GM12891 (cell line): ENCODE measurements at regions not wholly inside any gene's neighbourhood (a gene's known extent, or its start where the extent isn't known, plus 50 kb on each side); places are given as distances from the start of the nearest gene placed in this dataset.
"Not testable (repeated sequence)": the region's sequence is repeated elsewhere in the genome, so short reads cannot be mapped to it uniquely, and the experiment has no call there.

Experiments used
- DNase-seq: peaks from one replicate; pipeline ENCODE4 v3.0.0; 2011; ENCODE audit warnings: low spot score; ENCODE audit not compliant: insufficient read length
- FAIRE-seq: peaks from 2 replicates; lab custom pipeline; 2011; peaks lifted over from hg19 to GRCh38; lab: Jason Lieb, UNC
- PAX5 ChIP-seq: IDR thresholded peaks from 2 replicates; pipeline ENCODE4 v1.6.1; 2011; ENCODE audit warnings: low read length, moderate library complexity, mild to moderate bottlenecking; ENCODE audit not compliant: insufficient read depth, severe bottlenecking
- POLR2A ChIP-seq: IDR thresholded peaks from 2 replicates; pipeline ENCODE4 v1.6.1; 2011; ENCODE audit warnings: low read depth, low read length, control low read depth
- POLR2AphosphoS5 ChIP-seq: IDR thresholded peaks from 2 replicates; pipeline ENCODE4 v1.6.1; 2011; ENCODE audit warnings: low read depth, low read length, control low read depth
- POU2F2 ChIP-seq: IDR thresholded peaks from 2 replicates; pipeline ENCODE4 v1.6.1; 2011; ENCODE audit warnings: low read depth, mild to moderate bottlenecking, control low read depth, low read length, moderate library complexity
- SPI1 ChIP-seq: IDR thresholded peaks from 2 replicates; pipeline ENCODE4 v1.6.1; 2011; ENCODE audit warnings: low read depth, low read length, control low read depth
- TAF1 ChIP-seq: IDR thresholded peaks from 2 replicates; pipeline ENCODE4 v1.6.1; 2011; ENCODE audit warnings: low read depth, low read length, control low read depth

DNA sequence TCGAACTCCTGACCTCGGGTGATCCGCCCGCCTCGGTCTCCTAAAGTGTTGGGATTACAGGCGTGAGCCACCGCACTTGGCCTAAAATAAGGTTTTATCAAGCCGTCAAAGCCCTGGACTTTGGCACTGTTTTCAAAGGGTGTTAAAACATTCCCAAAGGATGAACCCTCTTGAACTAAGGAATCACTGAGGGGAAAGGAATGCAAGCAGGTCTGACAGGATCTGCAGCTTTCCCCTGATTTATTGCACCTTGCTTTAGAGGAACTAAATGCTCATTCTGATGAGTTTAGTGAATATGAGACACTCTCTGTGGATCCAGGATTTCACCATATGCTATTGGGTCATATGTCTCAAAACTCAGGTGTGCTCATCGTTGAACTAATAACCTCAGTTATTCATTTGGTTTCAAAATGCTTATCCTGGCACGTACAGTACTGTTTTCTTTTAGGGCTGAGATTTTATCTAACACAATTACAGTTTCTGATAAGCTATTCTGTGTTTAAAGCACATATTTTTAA, 63.0 kb upstream of the TSC22D2 start:
- FAIRE-seq = no peak
- no peak for TF ChIP-seq POLR2AphosphoS5
- TF ChIP-seq PAX5 = no peak
- TF ChIP-seq SPI1 = no peak
- TF ChIP-seq TAF1 = no peak
- no peak for TF ChIP-seq POLR2A
- no peak for TF ChIP-seq POU2F2
- DNase-seq = no peak

DNA sequence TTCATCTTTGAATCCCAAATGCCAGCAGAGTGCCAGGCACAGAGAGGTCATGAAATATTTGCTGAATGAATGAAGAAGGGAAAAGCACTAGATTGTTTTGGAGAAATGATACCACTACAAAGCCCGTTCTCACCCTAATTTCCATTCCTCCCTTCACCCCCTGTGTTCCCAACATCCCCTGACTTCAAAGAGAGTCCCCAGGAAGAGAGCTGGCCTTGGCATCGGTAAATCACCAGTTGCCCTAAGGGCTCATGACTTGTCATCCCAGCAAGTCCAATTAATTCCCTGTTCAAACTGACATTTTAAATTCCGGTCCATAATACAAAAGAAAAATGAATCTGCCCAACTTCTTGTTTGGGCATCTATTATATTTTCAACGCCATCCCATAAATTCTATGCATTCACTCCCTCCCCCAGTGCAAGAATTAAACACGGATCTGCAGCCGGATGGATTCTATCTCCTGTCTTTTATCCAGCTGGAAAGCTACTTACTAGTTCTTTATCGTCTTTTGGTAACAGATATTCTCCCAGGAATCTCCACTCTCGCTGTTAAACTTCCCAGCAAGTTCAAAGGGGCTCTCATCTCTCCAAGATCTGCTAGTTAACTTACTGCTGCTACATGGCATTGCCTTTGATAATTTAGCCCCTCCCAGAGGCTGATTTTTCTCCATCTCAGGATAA, 63.9 kb upstream of the TSC22D2 start:
- DNase-seq (no peak), FAIRE-seq (no peak)
- no peak for TF ChIP-seq PAX5
- TF ChIP-seq POLR2A = no peak
- TF ChIP-seq POU2F2 = no peak
- TF ChIP-seq POLR2AphosphoS5 = no peak
- TF ChIP-seq SPI1 = no peak
- TF ChIP-seq TAF1 = no peak

DNA sequence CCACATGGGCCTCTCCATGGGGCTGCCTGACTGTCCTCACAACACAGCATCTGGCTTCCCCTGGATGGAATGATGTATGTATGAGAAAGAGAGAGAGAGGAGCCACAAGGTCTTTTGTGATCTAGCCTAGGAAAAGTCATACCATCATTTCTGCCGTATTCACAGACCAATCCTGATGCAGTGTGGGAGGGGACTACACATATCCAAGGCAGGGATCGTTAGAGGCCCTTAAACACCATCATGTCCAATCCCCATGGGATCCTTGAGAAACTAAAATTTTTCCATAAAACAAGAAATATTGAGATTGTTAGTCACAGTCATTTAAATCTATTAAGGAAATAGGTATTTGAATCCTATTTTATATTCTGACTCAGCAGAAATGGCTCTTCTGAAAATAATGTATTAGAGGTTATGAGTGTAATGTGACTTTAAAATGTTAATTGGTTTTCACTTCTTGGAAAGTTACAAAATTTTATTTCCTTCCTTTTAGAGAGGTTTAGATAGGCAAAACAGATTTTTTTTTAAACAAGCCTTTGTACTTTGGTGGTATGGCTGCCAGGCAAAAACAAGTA, 65.1 kb upstream of the TSC22D2 start:
- DNase-seq (no peak), FAIRE-seq (no peak)
- no peak for TF ChIP-seq POU2F2
- no peak for TF ChIP-seq POLR2AphosphoS5
- no peak for TF ChIP-seq SPI1
- no peak for TF ChIP-seq PAX5
- no peak for TF ChIP-seq TAF1
- TF ChIP-seq POLR2A = no peak

DNA sequence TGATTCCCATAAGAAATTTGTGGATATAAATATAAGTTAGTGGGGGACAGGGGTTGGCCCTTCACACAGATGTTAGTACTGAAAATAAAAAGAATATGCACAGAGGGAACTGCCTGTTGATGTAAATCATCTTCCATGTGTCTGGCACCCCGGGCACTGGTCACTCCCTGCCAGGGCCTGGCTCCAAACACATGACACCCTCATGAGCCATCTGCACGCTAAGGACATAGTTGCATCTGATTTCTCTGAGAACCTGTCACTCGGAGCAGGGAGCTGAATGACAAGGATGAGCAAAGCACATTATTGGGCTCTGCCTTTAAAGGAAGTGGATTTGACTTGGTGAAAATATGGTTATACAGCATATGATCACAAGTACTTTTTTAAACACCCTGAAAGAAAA, 66.2 kb upstream of the TSC22D2 start:
- no peak for FAIRE-seq
- no peak for TF ChIP-seq POLR2A
- TF ChIP-seq SPI1 = no peak
- TF ChIP-seq TAF1 = no peak
- TF ChIP-seq POU2F2 = no peak
- TF ChIP-seq POLR2AphosphoS5 = no peak
- no peak for TF ChIP-seq PAX5
- DNase-seq = no peak

DNA sequence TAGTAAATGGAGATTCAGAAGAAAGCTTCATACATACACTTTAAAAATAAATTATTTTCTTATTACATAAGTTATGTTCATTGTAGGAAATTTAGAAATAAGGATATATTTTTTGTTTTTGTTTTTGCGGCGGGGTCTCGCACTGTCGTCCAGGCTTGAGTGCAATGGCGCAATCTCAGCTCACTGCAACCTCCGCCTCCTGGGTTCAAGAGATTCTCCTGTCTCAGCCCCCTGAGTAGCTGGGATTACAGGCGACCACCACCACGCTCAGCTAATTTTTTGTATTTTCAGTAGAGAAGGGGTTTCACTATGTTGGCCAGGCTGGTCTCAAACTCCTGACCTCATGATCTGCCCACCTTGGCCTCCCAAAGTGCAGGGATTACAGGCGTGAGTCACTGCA, 71.7 kb upstream of the TSC22D2 start:
- not testable (repeated sequence) for FAIRE-seq, DNase-seq

DNA sequence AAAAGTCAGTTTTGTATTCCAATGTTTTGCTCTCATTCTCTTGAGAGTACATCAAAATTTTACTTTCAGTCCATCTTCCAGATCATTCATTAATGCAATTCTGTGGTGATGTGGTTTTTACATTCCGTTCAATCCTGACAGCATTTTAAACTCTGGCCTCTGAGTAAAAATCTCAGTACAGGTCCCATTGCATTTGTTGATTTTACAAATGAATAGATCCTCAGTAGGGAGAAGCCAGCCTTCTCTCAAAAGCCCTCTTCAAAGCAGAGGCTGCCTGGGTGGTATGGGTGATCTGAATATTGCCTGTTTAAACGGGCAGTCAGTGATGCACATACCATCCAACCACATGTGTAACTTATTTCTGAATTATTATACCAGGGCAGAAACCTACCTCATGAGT, 72.5 kb upstream of the TSC22D2 start:
- no peak for TF ChIP-seq SPI1
- TF ChIP-seq POLR2AphosphoS5 = no peak
- TF ChIP-seq TAF1 = no peak
- TF ChIP-seq POLR2A = no peak
- TF ChIP-seq PAX5 = no peak
- TF ChIP-seq POU2F2 = no peak
- no peak for DNase-seq
- FAIRE-seq = no peak

DNA sequence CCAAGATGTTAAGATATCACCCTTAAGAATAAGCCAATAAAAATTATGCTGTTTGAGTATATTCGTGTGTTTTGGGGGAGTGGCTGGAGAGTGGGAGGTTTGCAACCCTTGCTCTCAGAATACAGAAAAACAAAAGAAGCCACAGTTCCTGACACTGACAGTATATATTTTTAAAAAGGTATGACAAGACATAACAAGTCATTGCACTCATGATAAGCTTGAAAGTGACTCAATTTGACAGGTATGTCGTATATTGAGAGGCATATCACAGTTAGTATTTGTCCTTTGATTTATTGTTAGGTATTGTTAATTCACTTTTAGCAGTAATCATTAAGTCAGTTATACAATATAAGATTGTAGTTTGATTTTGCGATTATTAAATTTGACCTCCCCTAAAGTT, 73.1 kb upstream of the TSC22D2 start:
- DNase-seq (no peak), FAIRE-seq (no peak)
- TF ChIP-seq PAX5 (no peak), SPI1 (no peak), TAF1 (no peak), POU2F2 (no peak), POLR2A (no peak), POLR2AphosphoS5 (no peak)

DNA sequence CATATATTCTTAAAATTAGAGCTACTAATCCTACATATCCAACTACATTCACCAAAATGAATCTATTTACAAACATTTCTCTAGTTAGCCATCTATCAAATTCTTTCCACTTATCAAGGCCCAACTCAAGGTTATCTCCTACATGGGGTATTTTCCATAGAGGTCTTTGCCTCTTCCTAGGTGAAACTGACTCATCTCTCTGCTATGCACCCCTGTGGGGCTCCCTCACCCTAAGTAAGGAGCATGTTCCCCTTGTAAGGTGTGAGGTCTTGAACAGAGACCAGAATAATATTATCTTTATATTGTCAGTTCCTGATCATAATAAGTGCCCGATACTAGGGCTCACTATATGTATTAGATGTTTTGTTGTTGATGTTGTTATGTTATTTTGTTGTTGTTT, 74.6 kb upstream of the TSC22D2 start:
- no peak for DNase-seq
- no peak for FAIRE-seq
- TF ChIP-seq POLR2A = no peak
- TF ChIP-seq POU2F2 = no peak
- TF ChIP-seq TAF1 = no peak
- TF ChIP-seq SPI1 = no peak
- no peak for TF ChIP-seq PAX5
- no peak for TF ChIP-seq POLR2AphosphoS5

DNA sequence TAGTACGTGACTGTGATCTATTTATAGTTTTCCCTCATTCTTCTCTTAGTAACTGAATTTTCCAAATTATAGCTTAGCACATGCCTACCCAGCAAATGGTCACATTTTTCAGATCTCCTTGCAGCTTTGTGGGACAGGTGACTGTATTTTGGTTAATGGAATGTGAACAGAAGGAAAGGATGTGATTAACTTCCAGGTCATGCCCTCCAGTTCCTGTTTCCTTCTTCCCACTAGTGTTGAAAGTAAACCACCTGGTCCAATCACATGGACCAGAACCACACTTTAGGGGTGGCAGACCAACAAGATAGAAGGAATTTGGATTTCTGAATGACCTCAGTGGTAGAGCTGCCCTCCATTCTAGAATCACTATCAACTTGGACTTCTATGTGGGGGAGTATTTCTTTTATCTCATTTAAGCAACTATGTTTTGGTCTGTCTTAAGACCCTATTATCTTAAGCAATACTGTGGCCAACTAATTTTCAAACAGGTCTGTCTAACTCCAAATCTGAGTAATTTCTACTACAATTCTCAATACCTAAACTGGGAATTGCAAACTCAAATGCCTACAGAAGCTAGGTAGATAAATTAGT, 76.0 kb upstream of the TSC22D2 start:
- peak; percentile 54 for FAIRE-seq
- DNase-seq = no peak
- TF ChIP-seq SPI1 (no peak), POLR2A (no peak), TAF1 (no peak), PAX5 (no peak), POU2F2 (no peak), POLR2AphosphoS5 (no peak)

DNA sequence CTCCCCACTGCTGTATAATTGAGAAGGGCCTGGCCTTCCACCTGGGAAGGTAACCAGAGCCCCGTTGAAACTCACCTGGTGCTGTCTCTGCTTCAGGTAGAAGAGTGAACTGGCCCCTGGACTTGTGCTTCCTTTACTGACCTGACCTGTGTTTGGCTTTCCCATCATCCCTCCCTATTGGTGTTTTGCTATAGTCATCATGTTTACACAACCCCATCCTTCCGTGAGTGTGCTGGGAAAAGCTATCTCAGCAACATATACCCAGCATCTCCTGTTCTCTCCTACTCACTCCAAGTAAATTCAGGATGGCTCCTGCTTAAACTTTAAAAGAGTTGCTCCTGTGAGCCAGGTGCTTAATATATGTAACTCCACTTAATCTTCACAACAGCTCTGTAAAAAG, 77.2 kb upstream of the TSC22D2 start:
- DNase-seq = no peak
- no peak for TF ChIP-seq SPI1
- TF ChIP-seq TAF1 = no peak
- no peak for FAIRE-seq
